ENCODE measurements at regions not wholly inside any gene's neighbourhood (a gene's known extent, or its start where the extent isn't known, plus 50 kb on each side); places are given as distances from the start of the nearest gene placed in this dataset.

GRCh38 chr10:36412942-36413341 is 712.5 kb upstream of the ANKRD30A start:
- TF ChIP-seq CTCF (IDR thresholded peaks at IDR 0.05; ENCODE audit: low read depth, low read length) (no peak), POLR2A (IDR thresholded peaks at IDR 0.05; ENCODE audit: extremely low read depth, insufficient read length) (no peak), MYC (IDR thresholded peaks at IDR 0.05; ENCODE audit: low read depth, low read length) (no peak)
